ENCODE measurements at regions not wholly inside any gene's neighbourhood (a gene's known extent, or its start where the extent isn't known, plus 50 kb on each side); places are given as distances from the start of the nearest gene placed in this dataset.

DNA sequence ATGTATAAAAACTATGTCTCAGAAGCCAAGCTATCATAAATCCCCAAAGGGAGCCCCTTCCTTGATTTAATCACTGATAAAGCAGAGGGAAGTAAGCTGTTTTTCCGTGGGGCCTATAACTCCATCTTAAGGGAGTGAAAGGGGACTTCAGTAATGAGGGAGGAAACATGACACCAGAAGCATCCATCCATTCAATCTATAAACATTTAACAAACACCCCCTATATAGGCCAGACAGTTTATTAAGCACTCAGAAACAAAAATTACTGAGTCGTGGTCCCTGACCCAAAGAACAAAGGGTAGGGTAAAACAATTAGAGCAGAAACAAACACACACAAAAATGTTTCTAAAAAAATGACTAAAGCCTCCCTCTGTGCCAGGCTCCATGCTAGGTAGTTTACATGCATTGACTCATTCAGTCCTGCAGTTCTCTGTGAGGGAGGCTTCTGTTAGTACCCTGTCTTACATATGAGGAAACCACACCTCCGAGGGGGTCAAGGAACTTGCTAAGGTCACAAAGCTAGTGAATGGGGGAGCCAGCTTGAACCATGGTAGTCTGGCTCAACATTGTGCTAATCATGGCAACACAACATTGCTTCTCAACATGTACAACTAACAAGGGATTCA is 472.1 kb downstream of the CDH2 start:
- no peaks in the 10 kb centered on the region for H3K36me3 ChIP-seq (ENCODE audit: control insufficient read depth, insufficient read depth, low read length)
- no peaks in the 10 kb centered on the region for H3K27me3 ChIP-seq (ENCODE audit: control insufficient read depth, insufficient read depth, low read length)
- POLR2A ChIA-PET = no interaction called here
- H3K9me3 ChIP-seq (ENCODE audit: control insufficient read depth, insufficient read depth, low read depth, low read length) = no peaks in the 10 kb centered on the region
- CTCF ChIA-PET = no interaction called here
- intact Hi-C loops (cut with micrococcal nuclease; ENCODE audit: unreplicated experiment) = no loop called here
- no peak overlapping the region for H3K27ac ChIP-seq (ENCODE audit: low read length)
- H3K4me3 ChIP-seq (ENCODE audit: low read depth in 2 of 2, low read length in 2 of 2) = no peak overlapping the region
- no peak for ATAC-seq
- TF ChIP-seq TCF7L2 (IDR thresholded peaks at IDR 0.05; ENCODE audit: low read depth, low read length) (no peak), POLR2AphosphoS5 (IDR thresholded peaks at IDR 0.05; ENCODE audit: low read depth, low read length) (no peak), SIN3A (IDR thresholded peaks at IDR 0.05; ENCODE audit: borderline replicate concordance, insufficient read depth, low read depth, low read length) (no peak)
- TF ChIP-seq, protein P1, sequence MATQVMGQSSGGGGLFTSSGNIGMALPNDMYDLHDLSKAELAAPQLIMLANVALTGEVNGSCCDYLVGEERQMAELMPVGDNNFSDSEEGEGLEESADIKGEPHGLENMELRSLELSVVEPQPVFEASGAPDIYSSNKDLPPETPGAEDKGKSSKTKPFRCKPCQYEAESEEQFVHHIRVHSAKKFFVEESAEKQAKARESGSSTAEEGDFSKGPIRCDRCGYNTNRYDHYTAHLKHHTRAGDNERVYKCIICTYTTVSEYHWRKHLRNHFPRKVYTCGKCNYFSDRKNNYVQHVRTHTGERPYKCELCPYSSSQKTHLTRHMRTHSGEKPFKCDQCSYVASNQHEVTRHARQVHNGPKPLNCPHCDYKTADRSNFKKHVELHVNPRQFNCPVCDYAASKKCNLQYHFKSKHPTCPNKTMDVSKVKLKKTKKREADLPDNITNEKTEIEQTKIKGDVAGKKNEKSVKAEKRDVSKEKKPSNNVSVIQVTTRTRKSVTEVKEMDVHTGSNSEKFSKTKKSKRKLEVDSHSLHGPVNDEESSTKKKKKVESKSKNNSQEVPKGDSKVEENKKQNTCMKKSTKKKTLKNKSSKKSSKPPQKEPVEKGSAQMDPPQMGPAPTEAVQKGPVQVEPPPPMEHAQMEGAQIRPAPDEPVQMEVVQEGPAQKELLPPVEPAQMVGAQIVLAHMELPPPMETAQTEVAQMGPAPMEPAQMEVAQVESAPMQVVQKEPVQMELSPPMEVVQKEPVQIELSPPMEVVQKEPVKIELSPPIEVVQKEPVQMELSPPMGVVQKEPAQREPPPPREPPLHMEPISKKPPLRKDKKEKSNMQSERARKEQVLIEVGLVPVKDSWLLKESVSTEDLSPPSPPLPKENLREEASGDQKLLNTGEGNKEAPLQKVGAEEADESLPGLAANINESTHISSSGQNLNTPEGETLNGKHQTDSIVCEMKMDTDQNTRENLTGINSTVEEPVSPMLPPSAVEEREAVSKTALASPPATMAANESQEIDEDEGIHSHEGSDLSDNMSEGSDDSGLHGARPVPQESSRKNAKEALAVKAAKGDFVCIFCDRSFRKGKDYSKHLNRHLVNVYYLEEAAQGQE (IDR thresholded peaks at IDR 0.05; ENCODE audit: insufficient read depth in 1 of 2, low read depth in 2 of 2, low read length in 1 of 2) = no peak
- TF ChIP-seq, protein P2, sequence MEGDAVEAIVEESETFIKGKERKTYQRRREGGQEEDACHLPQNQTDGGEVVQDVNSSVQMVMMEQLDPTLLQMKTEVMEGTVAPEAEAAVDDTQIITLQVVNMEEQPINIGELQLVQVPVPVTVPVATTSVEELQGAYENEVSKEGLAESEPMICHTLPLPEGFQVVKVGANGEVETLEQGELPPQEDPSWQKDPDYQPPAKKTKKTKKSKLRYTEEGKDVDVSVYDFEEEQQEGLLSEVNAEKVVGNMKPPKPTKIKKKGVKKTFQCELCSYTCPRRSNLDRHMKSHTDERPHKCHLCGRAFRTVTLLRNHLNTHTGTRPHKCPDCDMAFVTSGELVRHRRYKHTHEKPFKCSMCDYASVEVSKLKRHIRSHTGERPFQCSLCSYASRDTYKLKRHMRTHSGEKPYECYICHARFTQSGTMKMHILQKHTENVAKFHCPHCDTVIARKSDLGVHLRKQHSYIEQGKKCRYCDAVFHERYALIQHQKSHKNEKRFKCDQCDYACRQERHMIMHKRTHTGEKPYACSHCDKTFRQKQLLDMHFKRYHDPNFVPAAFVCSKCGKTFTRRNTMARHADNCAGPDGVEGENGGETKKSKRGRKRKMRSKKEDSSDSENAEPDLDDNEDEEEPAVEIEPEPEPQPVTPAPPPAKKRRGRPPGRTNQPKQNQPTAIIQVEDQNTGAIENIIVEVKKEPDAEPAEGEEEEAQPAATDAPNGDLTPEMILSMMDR (IDR thresholded peaks at IDR 0.05) = no peak
- DNase-seq (ENCODE audit: low read depth, low spot score) = no peak
- in situ Hi-C loops (cut with HindIII; ENCODE audit: low pct_unique_long_range_greater_than_20kb, low sequenced_read_pairs) = no loop called here
- H3K4me1 ChIP-seq (ENCODE audit: control insufficient read depth, insufficient read depth, low read length) = no peaks in the 10 kb centered on the region
- no TSS peak for BruUV-seq (replicated peaks)

DNA sequence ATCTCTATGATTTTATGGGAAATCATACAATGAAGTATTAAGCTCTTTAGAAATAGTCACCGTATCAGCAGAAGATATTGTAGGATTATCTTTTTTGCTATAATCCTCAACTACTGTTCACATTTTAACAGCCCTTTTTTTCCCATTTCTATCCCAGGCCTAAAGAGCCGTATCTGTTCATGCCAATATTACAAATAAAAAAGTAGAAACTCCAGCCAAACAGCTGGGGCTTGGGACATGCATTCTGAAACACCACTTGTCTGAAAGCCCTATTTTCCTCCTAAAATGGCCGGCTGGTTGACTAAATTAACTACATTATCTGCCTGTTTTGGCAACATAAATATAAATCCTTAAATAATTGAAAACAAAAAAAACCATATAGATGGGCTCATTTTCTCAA is 477.8 kb downstream of the CDH2 start:
- no TSS peak for BruUV-seq (replicated peaks)

More for the DNA sequence above, 477.8 kb downstream of the CDH2 start:
- ChIA-PET POLR2A (no interaction called here), CTCF (no interaction called here)
- TF ChIP-seq TCF7L2 (IDR thresholded peaks at IDR 0.05; ENCODE audit: low read depth, low read length) = no peak
- no peak for TF ChIP-seq SIN3A (IDR thresholded peaks at IDR 0.05; ENCODE audit: borderline replicate concordance, insufficient read depth, low read depth, low read length)
- TF ChIP-seq, protein P1 (IDR thresholded peaks at IDR 0.05; ENCODE audit: insufficient read depth in 1 of 2, low read depth in 2 of 2, low read length in 1 of 2) = no peak
- TF ChIP-seq POLR2AphosphoS5 (IDR thresholded peaks at IDR 0.05; ENCODE audit: low read depth, low read length) = no peak
- TF ChIP-seq, protein P2 (IDR thresholded peaks at IDR 0.05) = no peak
- no peaks in the 10 kb centered on the region for H3K27me3 ChIP-seq (ENCODE audit: control insufficient read depth, insufficient read depth, low read length)
- no peaks in the 10 kb centered on the region for H3K9me3 ChIP-seq (ENCODE audit: control insufficient read depth, insufficient read depth, low read depth, low read length)
- no peak overlapping the region for H3K4me3 ChIP-seq (ENCODE audit: low read depth in 2 of 2, low read length in 2 of 2)
- no peaks in the 10 kb centered on the region for H3K4me1 ChIP-seq (ENCODE audit: control insufficient read depth, insufficient read depth, low read length)
- intact Hi-C loops (cut with micrococcal nuclease; ENCODE audit: unreplicated experiment) (no loop called here), in situ Hi-C loops (cut with HindIII; ENCODE audit: low pct_unique_long_range_greater_than_20kb, low sequenced_read_pairs) (no loop called here)
- no peaks in the 10 kb centered on the region for H3K36me3 ChIP-seq (ENCODE audit: control insufficient read depth, insufficient read depth, low read length)
- no peak overlapping the region for H3K27ac ChIP-seq (ENCODE audit: low read length)
- no peak for DNase-seq (ENCODE audit: low read depth, low spot score)
- ATAC-seq = no peak

All from Panc1 (cell line).